MM.1S (cell line): ENCODE measurements at regions not wholly inside any gene's neighbourhood (a gene's known extent, or its start where the extent isn't known, plus 50 kb on each side); places are given as distances from the start of the nearest gene placed in this dataset.

ENCODE experiments used
- DNase-seq: peaks from one replicate; pipeline ENCODE4 v3.0.0-alpha.2; 2015
- H2AFZ ChIP-seq: fragments of 300-600 bp; sonication (generic); 2 replicates; pipeline ENCODE4 v1.6.0; 2016; ENCODE audit warnings: antibody characterized with exemption, low read length
- H3F3A ChIP-seq: fragments of 300-600 bp; sonication (generic); 2 replicates; pipeline ENCODE4 v1.6.1; 2016; ENCODE audit warnings: mild to moderate bottlenecking, antibody characterized with exemption, low read length, moderate library complexity, mixed read lengths; ENCODE audit not compliant: insufficient read depth
- H3K27ac ChIP-seq: fragments of 300-600 bp; sonication (generic); 2 replicates; pipeline ENCODE4 v1.5.1; 2016; ENCODE audit warnings: mild to moderate bottlenecking, low read length
- H3K27me3 ChIP-seq: fragments of 300-600 bp; sonication (generic); replicated peaks from 2 replicates; pipeline ENCODE4 v1.6.0; 2016; ENCODE audit warnings: low read length; ENCODE audit not compliant: insufficient read depth
- H3K36me3 ChIP-seq: fragments of 300-600 bp; sonication (generic); replicated peaks from 2 replicates; pipeline ENCODE4 v1.6.1; 2016; ENCODE audit warnings: mild to moderate bottlenecking, low read length, mixed read lengths; ENCODE audit not compliant: insufficient read depth
- H3K4me1 ChIP-seq: fragments of 300-600 bp; sonication (generic); 2 replicates; pipeline ENCODE4 v1.6.1; 2016; ENCODE audit warnings: low read length, mixed read lengths
- H3K4me2 ChIP-seq: fragments of 300-600 bp; sonication (generic); 2 replicates; pipeline ENCODE4 v1.6.0; 2016; ENCODE audit warnings: low read depth, low read length
- H3K4me3 ChIP-seq: fragments of 300-600 bp; sonication (generic); 2 replicates; pipeline ENCODE4 v1.5.1; 2016; ENCODE audit warnings: low read length, mixed read lengths
- H3K79me2 ChIP-seq: fragments of 300-600 bp; sonication (generic); 2 replicates; pipeline ENCODE4 v1.6.1; 2016; ENCODE audit warnings: mixed run types, low read length, mixed read lengths
- H3K9ac ChIP-seq: fragments of 300-600 bp; sonication (generic); 2 replicates; pipeline ENCODE4 v1.6.1; 2016; ENCODE audit warnings: low read length, mixed read lengths
- H3K9me2 ChIP-seq: fragments of 300-600 bp; sonication (generic); replicated peaks from 2 replicates; pipeline ENCODE4 v1.6.1; 2016; ENCODE audit warnings: mild to moderate bottlenecking, low read length, mixed read lengths; ENCODE audit not compliant: insufficient read depth
- H3K9me3 ChIP-seq: fragments of 300-600 bp; sonication (generic); replicated peaks from 2 replicates; pipeline ENCODE4 v1.6.1; 2016; ENCODE audit warnings: mild to moderate bottlenecking, low read length, mixed read lengths; ENCODE audit not compliant: insufficient read depth
- H4K20me1 ChIP-seq: fragments of 300-600 bp; sonication (generic); 2 replicates; pipeline ENCODE4 v1.6.1; 2016; ENCODE audit warnings: mild to moderate bottlenecking, low read length, moderate library complexity, mixed read lengths; ENCODE audit not compliant: insufficient read depth
- CTCF ChIP-seq: fragments of 300-600 bp; sonication (generic); IDR thresholded peaks from 2 replicates; pipeline ENCODE4 v1.5.1; 2016; ENCODE audit warnings: antibody characterized with exemption, low read length, mixed read lengths
- EZH2 ChIP-seq: fragments of 300-600 bp; sonication (generic); optimal IDR thresholded peaks from 2 replicates; pipeline ENCODE3; 2017; ENCODE audit warnings: low read depth, mild to moderate bottlenecking, antibody characterized with exemption, low read length, mixed read lengths
- EZH2phosphoT487 ChIP-seq: fragments of 300-600 bp; sonication (generic); IDR thresholded peaks from 2 replicates; pipeline ENCODE4 v1.6.1; 2018; ENCODE audit warnings: antibody characterized with exemption, low read length

GRCh38 chr1:195236991-195237889, 1371.0 kb downstream of the KCNT2 start:
- Histone ChIP-seq H3F3A (no peaks in the 10 kb centered on the region), H3K9me2 (no peaks in the 10 kb centered on the region), H2AFZ (no peak overlapping the region), H3K9ac (no peak overlapping the region), H4K20me1 (no peaks in the 10 kb centered on the region), H3K27me3 (no peaks in the 10 kb centered on the region), H3K4me1 (no peaks in the 10 kb centered on the region), H3K27ac (no peak overlapping the region), H3K4me2 (no peak overlapping the region), H3K36me3 (no peaks in the 10 kb centered on the region), H3K79me2 (no peaks in the 10 kb centered on the region), H3K9me3 (no peaks in the 10 kb centered on the region), H3K4me3 (no peak overlapping the region)
- no peak for TF ChIP-seq EZH2phosphoT487
- no peak for TF ChIP-seq EZH2
- TF ChIP-seq CTCF: no peak
- DNase-seq: no peak

- Histone ChIP-seq H3K27me3 (no peaks in the 10 kb centered on the region), H2AFZ (no peak overlapping the region), H3K9me2 (no peaks in the 10 kb centered on the region), H4K20me1 (no peaks in the 10 kb centered on the region), H3K9me3 (no peaks in the 10 kb centered on the region), H3K9ac (no peak overlapping the region), H3K4me1 (no peaks in the 10 kb centered on the region), H3K4me3 (no peak overlapping the region), H3F3A (no peaks in the 10 kb centered on the region), H3K36me3 (no peaks in the 10 kb centered on the region), H3K79me2 (no peaks in the 10 kb centered on the region), H3K27ac (no peak overlapping the region), H3K4me2 (no peak overlapping the region)
- no peak for TF ChIP-seq EZH2
- no peak for TF ChIP-seq EZH2phosphoT487
- no peak for TF ChIP-seq CTCF
- no peak for DNase-seq
Measured at GRCh38 chr1:195218428-195219212, 1389.6 kb downstream of the KCNT2 start.

GRCh38 chr1:195202241-195202640, 1406.0 kb downstream of the KCNT2 start:
- no peaks in the 10 kb centered on the region for H3F3A ChIP-seq
- no peak for TF ChIP-seq CTCF
- no peak for TF ChIP-seq EZH2phosphoT487
- no peak for TF ChIP-seq EZH2
- H3K27ac ChIP-seq: no peak overlapping the region
- H3K9me3 ChIP-seq: no peaks in the 10 kb centered on the region
- DNase-seq: no peak
- no peaks in the 10 kb centered on the region for H3K36me3 ChIP-seq
- H3K79me2 ChIP-seq: no peaks in the 10 kb centered on the region
- H3K4me2 ChIP-seq: no peak overlapping the region
- H3K4me1 ChIP-seq: 0 out of 2 replicates have a peak, but pooled peaks cover 3% of the 10 kb centered on the region
- H3K4me3 ChIP-seq: no peak overlapping the region
- no peaks in the 10 kb centered on the region for H3K9me2 ChIP-seq
- no peaks in the 10 kb centered on the region for H4K20me1 ChIP-seq
- H3K27me3 ChIP-seq: peaks cover 8% of the 10 kb centered on the region; the same call in 1 of the 2 replicates
- no peak overlapping the region for H2AFZ ChIP-seq
- no peak overlapping the region for H3K9ac ChIP-seq
